ENCODE measurements at regions not wholly inside any gene's neighbourhood (a gene's known extent, or its start where the extent isn't known, plus 50 kb on each side); places are given as distances from the start of the nearest gene placed in this dataset.

- Histone ChIP-seq H2AFZ (ENCODE audit: insufficient read depth, low read depth, low read length, poor library complexity, severe bottlenecking) (no peak overlapping the region), H4K20me1 (ENCODE audit: insufficient read depth, low read length) (no peaks in the 10 kb centered on the region), H3K9ac (ENCODE audit: insufficient read depth, low read length, poor library complexity, severe bottlenecking) (no peak overlapping the region), H3K4me1 (ENCODE audit: control insufficient read depth in 1 of 2, insufficient read depth in 2 of 2, low read length in 2 of 2) (no peaks in the 10 kb centered on the region), H3K36me3 (replicated peaks in 1 of 2; ENCODE audit: control insufficient read depth in 1 of 2, insufficient read depth in 2 of 2, low read length in 2 of 2) (no peaks in the 10 kb centered on the region), H3K9me3 (replicated peaks in 1 of 2; ENCODE audit: control insufficient read depth in 1 of 2, insufficient read depth in 1 of 2, low read length in 2 of 2) (no peaks in the 10 kb centered on the region), H3K27me3 (ENCODE audit: control insufficient read depth in 2 of 2, insufficient read depth in 2 of 2, low read length in 2 of 2) (no peaks in the 10 kb centered on the region), H3K4me3 (replicated peaks in 1 of 3; ENCODE audit: low read depth in 2 of 3, low read length in 3 of 3) (no peak overlapping the region), H3K4me2 (replicated peaks; ENCODE audit: extremely low read depth, low read length, poor library complexity, severe bottlenecking) (no peak overlapping the region), H3K27ac (ENCODE audit: low read depth in 1 of 2, low read length in 2 of 2) (no peak overlapping the region), H3K79me2 (ENCODE audit: insufficient read depth, low read length) (no peaks in the 10 kb centered on the region)
- Mint-ChIP-seq H3K4me3 (no peak overlapping the region), H3K27me3 (ENCODE audit: low read depth in 3 of 3) (peaks cover 0 to 2% (median 0%) of the 10 kb centered on the region in 3 donors), H3K9me3 (no peaks in the 10 kb centered on the region), H3K4me1 (no peaks in the 10 kb centered on the region), H3K27ac (no peak overlapping the region), H3K36me3 (no peaks in the 10 kb centered on the region)
- TF ChIP-seq CTCF (IDR thresholded peaks at IDR 0.05): no peak
- intact Hi-C loops (cut with micrococcal nuclease): no loop called here
- no CpG with 5 or more reads among the region's 2 CpGs for WGBS (ENCODE audit: insufficient coverage)
- no peak for DNase-seq
These were observed 290.4 kb downstream of the GLUD2 start for GRCh38 chrX:121337816-121338215.

GRCh38 chrX:121349263-121349662 lies 301.9 kb downstream of the GLUD2 start:
- H3K27ac Mint-ChIP-seq: no peak overlapping the region
- Histone ChIP-seq H3K36me3 (replicated peaks in 1 of 2; ENCODE audit: control insufficient read depth in 1 of 2, insufficient read depth in 2 of 2, low read length in 2 of 2) (no peaks in the 10 kb centered on the region), H3K4me1 (ENCODE audit: control insufficient read depth in 1 of 2, insufficient read depth in 2 of 2, low read length in 2 of 2) (no peaks in the 10 kb centered on the region), H3K79me2 (ENCODE audit: insufficient read depth, low read length) (no peaks in the 10 kb centered on the region), H2AFZ (ENCODE audit: insufficient read depth, low read depth, low read length, poor library complexity, severe bottlenecking) (no peak overlapping the region), H3K27me3 (ENCODE audit: control insufficient read depth in 2 of 2, insufficient read depth in 2 of 2, low read length in 2 of 2) (no peaks in the 10 kb centered on the region), H3K9ac (ENCODE audit: insufficient read depth, low read length, poor library complexity, severe bottlenecking) (no peak overlapping the region), H4K20me1 (ENCODE audit: insufficient read depth, low read length) (no peaks in the 10 kb centered on the region), H3K27ac (ENCODE audit: low read depth in 1 of 2, low read length in 2 of 2) (no peak overlapping the region), H3K4me2 (replicated peaks; ENCODE audit: extremely low read depth, low read length, poor library complexity, severe bottlenecking) (no peak overlapping the region), H3K9me3 (replicated peaks in 1 of 2; ENCODE audit: control insufficient read depth in 1 of 2, insufficient read depth in 1 of 2, low read length in 2 of 2) (no peaks in the 10 kb centered on the region), H3K4me3 (replicated peaks in 1 of 3; ENCODE audit: low read depth in 2 of 3, low read length in 3 of 3) (no peak overlapping the region)
- no peak for TF ChIP-seq CTCF (IDR thresholded peaks at IDR 0.05)
- H3K9me3 Mint-ChIP-seq: peaks cover 2 to 9% (median 7%) of the 10 kb centered on the region in 7 donors
- no CpG with 5 or more reads among the region's 3 CpGs for WGBS (ENCODE audit: insufficient coverage)
- H3K4me1 Mint-ChIP-seq: no peaks in the 10 kb centered on the region
- DNase-seq: no peak
- no peaks in the 10 kb centered on the region for H3K36me3 Mint-ChIP-seq
- H3K4me3 Mint-ChIP-seq: no peak overlapping the region
- H3K27me3 Mint-ChIP-seq (ENCODE audit: low read depth in 3 of 3): peaks cover 0 to 2% (median 1%) of the 10 kb centered on the region in 3 donors
- intact Hi-C loops (cut with micrococcal nuclease): no loop called here

Measured in CD14-positive monocyte (primary cell).